ENCODE measurements at regions not wholly inside any gene's neighbourhood (a gene's known extent, or its start where the extent isn't known, plus 50 kb on each side); places are given as distances from the start of the nearest gene placed in this dataset.

DNA sequence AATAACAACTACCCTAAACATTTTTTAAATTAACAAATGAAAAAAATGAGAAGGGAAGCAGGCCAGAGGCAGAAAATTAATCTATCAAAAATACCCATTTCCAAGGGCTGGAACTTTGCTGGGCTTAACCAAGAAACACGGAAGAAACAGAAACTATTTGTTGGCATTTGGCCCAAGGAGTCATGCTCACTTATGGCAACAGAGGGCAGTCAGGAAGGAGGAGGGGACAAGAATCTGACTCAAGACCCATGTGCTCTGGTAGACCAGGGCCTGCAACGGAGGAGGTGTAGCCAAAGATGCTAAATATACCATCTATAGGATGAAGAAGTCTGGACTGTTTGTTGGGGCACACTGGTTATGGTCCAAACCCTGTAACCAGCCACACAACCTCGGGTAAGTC is 496.7 kb downstream of the COG6 start:
- Histone ChIP-seq H3K4me1 (ENCODE audit: insufficient read depth) (no peaks in the 10 kb centered on the region), H3K4me3 (no peak overlapping the region), H3K4me2 (no peak overlapping the region), H3K36me3 (ENCODE audit: insufficient read depth) (no peaks in the 10 kb centered on the region), H3K27ac (ENCODE audit: low read depth) (no peak overlapping the region), H3F3A (replicated peaks; ENCODE audit: low read depth) (no peaks in the 10 kb centered on the region), H3K27me3 (ENCODE audit: insufficient read depth) (no peaks in the 10 kb centered on the region), H3K79me2 (replicated peaks; ENCODE audit: insufficient read depth) (no peaks in the 10 kb centered on the region), H4K20me1 (replicated peaks; ENCODE audit: insufficient read depth) (no peaks in the 10 kb centered on the region), H2AFZ (no peak overlapping the region), H3K9me2 (ENCODE audit: insufficient read depth) (peaks cover 14% of the 10 kb centered on the region; the same call in 1 of the 2 replicates)
- Mint-ChIP-seq H3K27me3 (ENCODE audit: insufficient read depth, low read depth, poor library complexity) (no peaks in the 10 kb centered on the region), H3K4me1 (peaks cover 6% of the 10 kb centered on the region; the same call in 2 of the 3 replicates), H3K4me3 (no peak overlapping the region), H3K27ac (no peak overlapping the region), H3K36me3 (ENCODE audit: low read depth) (no peaks in the 10 kb centered on the region), H3K9me3 (no peaks in the 10 kb centered on the region)
- DNase-seq (ENCODE audit: low spot score) (no peak), ATAC-seq (no peak)
- TF ChIP-seq EZH2 (IDR thresholded peaks at IDR 0.05; ENCODE audit: low read depth, unreplicated experiment), result no peak
- no peak for TF ChIP-seq ZNF331 (CRISPR knock-in tag; IDR thresholded peaks at IDR 0.05; ENCODE audit: low read depth)
- no peak for TF ChIP-seq CREB1 (CRISPR knock-in tag; IDR thresholded peaks at IDR 0.05; ENCODE audit: low read depth)
- no peak for TF ChIP-seq POLR2AphosphoS5 (IDR thresholded peaks at IDR 0.05; ENCODE audit: low read depth)
- no peak for TF ChIP-seq NANOG (IDR thresholded peaks at IDR 0.05; ENCODE audit: borderline replicate concordance)
- TF ChIP-seq JUNB (IDR thresholded peaks at IDR 0.05; ENCODE audit: unreplicated experiment), result no peak
- TF ChIP-seq EZH2phosphoT487 (IDR thresholded peaks at IDR 0.05; ENCODE audit: unreplicated experiment), result no peak
- TF ChIP-seq, protein P1, sequence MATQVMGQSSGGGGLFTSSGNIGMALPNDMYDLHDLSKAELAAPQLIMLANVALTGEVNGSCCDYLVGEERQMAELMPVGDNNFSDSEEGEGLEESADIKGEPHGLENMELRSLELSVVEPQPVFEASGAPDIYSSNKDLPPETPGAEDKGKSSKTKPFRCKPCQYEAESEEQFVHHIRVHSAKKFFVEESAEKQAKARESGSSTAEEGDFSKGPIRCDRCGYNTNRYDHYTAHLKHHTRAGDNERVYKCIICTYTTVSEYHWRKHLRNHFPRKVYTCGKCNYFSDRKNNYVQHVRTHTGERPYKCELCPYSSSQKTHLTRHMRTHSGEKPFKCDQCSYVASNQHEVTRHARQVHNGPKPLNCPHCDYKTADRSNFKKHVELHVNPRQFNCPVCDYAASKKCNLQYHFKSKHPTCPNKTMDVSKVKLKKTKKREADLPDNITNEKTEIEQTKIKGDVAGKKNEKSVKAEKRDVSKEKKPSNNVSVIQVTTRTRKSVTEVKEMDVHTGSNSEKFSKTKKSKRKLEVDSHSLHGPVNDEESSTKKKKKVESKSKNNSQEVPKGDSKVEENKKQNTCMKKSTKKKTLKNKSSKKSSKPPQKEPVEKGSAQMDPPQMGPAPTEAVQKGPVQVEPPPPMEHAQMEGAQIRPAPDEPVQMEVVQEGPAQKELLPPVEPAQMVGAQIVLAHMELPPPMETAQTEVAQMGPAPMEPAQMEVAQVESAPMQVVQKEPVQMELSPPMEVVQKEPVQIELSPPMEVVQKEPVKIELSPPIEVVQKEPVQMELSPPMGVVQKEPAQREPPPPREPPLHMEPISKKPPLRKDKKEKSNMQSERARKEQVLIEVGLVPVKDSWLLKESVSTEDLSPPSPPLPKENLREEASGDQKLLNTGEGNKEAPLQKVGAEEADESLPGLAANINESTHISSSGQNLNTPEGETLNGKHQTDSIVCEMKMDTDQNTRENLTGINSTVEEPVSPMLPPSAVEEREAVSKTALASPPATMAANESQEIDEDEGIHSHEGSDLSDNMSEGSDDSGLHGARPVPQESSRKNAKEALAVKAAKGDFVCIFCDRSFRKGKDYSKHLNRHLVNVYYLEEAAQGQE (IDR thresholded peaks at IDR 0.05; ENCODE audit: unreplicated experiment), result no peak
- no peak for TF ChIP-seq ZNF114 (CRISPR knock-in tag; IDR thresholded peaks at IDR 0.05)
- TF ChIP-seq, protein P2, sequence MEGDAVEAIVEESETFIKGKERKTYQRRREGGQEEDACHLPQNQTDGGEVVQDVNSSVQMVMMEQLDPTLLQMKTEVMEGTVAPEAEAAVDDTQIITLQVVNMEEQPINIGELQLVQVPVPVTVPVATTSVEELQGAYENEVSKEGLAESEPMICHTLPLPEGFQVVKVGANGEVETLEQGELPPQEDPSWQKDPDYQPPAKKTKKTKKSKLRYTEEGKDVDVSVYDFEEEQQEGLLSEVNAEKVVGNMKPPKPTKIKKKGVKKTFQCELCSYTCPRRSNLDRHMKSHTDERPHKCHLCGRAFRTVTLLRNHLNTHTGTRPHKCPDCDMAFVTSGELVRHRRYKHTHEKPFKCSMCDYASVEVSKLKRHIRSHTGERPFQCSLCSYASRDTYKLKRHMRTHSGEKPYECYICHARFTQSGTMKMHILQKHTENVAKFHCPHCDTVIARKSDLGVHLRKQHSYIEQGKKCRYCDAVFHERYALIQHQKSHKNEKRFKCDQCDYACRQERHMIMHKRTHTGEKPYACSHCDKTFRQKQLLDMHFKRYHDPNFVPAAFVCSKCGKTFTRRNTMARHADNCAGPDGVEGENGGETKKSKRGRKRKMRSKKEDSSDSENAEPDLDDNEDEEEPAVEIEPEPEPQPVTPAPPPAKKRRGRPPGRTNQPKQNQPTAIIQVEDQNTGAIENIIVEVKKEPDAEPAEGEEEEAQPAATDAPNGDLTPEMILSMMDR (conservative IDR thresholded peaks at IDR 0.05; ENCODE audit: low read depth in 2 of 2), result no peak
- TF ChIP-seq, protein P3, sequence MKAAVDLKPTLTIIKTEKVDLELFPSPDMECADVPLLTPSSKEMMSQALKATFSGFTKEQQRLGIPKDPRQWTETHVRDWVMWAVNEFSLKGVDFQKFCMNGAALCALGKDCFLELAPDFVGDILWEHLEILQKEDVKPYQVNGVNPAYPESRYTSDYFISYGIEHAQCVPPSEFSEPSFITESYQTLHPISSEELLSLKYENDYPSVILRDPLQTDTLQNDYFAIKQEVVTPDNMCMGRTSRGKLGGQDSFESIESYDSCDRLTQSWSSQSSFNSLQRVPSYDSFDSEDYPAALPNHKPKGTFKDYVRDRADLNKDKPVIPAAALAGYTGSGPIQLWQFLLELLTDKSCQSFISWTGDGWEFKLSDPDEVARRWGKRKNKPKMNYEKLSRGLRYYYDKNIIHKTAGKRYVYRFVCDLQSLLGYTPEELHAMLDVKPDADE (IDR thresholded peaks at IDR 0.05), result no peak
- no peak for TF ChIP-seq STAT1 (IDR thresholded peaks at IDR 0.05; ENCODE audit: unreplicated experiment)
- TF ChIP-seq, protein P4, sequence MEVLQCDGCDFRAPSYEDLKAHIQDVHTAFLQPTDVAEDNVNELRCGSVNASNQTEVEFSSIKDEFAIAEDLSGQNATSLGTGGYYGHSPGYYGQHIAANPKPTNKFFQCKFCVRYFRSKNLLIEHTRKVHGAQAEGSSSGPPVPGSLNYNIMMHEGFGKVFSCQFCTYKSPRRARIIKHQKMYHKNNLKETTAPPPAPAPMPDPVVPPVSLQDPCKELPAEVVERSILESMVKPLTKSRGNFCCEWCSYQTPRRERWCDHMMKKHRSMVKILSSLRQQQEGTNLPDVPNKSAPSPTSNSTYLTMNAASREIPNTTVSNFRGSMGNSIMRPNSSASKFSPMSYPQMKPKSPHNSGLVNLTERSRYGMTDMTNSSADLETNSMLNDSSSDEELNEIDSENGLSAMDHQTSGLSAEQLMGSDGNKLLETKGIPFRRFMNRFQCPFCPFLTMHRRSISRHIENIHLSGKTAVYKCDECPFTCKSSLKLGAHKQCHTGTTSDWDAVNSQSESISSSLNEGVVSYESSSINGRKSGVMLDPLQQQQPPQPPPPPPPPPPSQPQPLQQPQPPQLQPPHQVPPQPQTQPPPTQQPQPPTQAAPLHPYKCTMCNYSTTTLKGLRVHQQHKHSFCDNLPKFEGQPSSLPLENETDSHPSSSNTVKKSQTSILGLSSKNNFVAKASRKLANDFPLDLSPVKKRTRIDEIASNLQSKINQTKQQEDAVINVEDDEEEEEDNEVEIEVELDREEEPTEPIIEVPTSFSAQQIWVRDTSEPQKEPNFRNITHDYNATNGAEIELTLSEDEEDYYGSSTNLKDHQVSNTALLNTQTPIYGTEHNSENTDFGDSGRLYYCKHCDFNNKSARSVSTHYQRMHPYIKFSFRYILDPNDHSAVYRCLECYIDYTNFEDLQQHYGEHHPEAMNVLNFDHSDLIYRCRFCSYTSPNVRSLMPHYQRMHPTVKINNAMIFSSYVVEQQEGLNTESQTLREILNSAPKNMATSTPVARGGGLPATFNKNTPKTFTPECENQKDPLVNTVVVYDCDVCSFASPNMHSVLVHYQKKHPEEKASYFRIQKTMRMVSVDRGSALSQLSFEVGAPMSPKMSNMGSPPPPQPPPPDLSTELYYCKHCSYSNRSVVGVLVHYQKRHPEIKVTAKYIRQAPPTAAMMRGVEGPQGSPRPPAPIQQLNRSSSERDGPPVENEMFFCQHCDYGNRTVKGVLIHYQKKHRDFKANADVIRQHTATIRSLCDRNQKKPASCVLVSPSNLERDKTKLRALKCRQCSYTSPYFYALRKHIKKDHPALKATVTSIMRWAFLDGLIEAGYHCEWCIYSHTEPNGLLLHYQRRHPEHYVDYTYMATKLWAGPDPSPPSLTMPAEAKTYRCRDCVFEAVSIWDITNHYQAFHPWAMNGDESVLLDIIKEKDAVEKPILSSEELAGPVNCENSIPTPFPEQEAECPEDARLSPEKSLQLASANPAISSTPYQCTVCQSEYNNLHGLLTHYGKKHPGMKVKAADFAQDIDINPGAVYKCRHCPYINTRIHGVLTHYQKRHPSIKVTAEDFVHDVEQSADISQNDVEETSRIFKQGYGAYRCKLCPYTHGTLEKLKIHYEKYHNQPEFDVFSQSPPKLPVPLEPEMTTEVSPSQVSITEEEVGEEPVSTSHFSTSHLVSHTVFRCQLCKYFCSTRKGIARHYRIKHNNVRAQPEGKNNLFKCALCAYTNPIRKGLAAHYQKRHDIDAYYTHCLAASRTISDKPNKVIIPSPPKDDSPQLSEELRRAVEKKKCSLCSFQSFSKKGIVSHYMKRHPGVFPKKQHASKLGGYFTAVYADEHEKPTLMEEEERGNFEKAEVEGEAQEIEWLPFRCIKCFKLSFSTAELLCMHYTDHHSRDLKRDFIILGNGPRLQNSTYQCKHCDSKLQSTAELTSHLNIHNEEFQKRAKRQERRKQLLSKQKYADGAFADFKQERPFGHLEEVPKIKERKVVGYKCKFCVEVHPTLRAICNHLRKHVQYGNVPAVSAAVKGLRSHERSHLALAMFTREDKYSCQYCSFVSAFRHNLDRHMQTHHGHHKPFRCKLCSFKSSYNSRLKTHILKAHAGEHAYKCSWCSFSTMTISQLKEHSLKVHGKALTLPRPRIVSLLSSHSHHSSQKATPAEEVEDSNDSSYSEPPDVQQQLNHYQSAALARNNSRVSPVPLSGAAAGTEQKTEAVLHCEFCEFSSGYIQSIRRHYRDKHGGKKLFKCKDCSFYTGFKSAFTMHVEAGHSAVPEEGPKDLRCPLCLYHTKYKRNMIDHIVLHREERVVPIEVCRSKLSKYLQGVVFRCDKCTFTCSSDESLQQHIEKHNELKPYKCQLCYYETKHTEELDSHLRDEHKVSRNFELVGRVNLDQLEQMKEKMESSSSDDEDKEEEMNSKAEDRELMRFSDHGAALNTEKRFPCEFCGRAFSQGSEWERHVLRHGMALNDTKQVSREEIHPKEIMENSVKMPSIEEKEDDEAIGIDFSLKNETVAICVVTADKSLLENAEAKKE (CRISPR knock-in tag; IDR thresholded peaks at IDR 0.05), result no peak

Measured in GM23338 (cell line).